GM12874 (cell line): ENCODE measurements at regions not wholly inside any gene's neighbourhood (a gene's known extent, or its start where the extent isn't known, plus 50 kb on each side); places are given as distances from the start of the nearest gene placed in this dataset.

Experiments
- CTCF ChIP-seq: IDR thresholded peaks from 2 replicates; pipeline ENCODE4 v1.5.1; 2011; ENCODE audit warnings: low read depth, mild to moderate bottlenecking, control low read depth, low read length, moderate library complexity; ENCODE audit not compliant: insufficient read depth

GRCh38 chr16:49967012-49967559 lies 57.9 kb upstream of the CNEP1R1 start:
- TF ChIP-seq CTCF, result no peak

- no peak for TF ChIP-seq CTCF
Measured at GRCh38 chr16:49969091-49970030, 55.7 kb upstream of the CNEP1R1 start.

GRCh38 chr16:49970797-49971431 lies 54.1 kb upstream of the CNEP1R1 start:
- no peak for TF ChIP-seq CTCF

- no peak for TF ChIP-seq CTCF
Measured at GRCh38 chr16:49972280-49972679, 52.7 kb upstream of the CNEP1R1 start.

GRCh38 chr16:49972961-49973360 lies 52.1 kb upstream of the CNEP1R1 start:
- no peak for TF ChIP-seq CTCF
